ENCODE measurements at regions not wholly inside any gene's neighbourhood (a gene's known extent, or its start where the extent isn't known, plus 50 kb on each side); places are given as distances from the start of the nearest gene placed in this dataset.

DNA sequence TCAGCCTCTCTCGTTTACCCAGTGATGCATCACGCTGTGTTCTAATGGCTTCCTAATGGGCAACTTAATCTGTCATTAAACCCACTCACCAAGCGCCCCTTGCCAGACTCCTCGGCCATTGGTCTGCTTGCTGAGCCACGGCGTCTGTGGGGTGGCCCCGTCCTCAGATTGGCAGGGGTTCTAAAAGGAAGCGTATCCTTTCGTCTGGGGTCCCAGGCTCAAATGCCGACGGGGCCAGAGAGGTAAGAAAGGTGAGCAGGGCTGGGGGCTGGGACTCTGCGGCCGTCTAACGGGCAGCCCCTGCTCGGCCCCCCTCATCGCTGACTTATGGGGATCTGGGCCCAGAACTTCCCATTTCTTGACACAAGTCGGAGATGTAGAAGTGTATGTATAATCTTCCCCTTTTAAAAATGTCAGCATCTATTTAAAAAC lies 315.1 kb upstream of the PROK2 start:
- DNase-seq (ENCODE audit: low read depth, low spot score) = no peak
- no peak overlapping the region for H3K27ac ChIP-seq

DNA sequence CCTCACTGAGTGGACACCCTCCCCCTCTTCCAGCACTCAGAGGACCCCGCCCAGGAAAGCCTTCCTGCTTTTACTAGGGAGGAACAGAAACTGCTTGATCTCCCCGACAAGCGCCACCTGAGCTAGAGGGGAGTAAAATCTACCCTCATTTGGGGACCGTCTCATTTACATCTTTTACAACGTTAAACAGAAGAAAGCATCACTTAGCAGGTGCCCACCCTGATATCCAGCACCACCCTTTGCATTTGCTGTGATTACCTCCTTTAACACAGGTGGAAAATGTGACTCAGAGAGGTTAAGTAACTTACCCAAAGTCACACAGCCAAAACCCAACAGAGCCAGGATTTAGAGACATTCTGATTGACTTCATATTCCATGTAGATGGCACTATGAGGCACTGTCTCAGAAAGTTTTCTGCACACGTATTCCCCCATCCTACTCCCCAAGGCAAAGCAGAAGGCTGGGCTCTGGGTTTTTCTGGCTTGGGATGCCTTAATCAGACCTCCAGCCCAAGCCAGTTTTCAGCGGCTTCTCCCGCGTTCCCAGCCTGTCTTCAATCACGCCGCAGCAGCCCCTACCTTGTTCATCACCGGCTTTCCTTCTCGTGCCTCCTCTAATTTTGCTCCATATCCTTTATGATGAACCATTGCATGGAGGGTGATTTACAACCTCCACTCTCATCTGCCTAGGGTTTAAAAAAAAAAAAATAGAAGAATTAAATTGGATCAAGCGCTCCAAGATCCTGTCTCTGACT lies 314.6 kb upstream of the PROK2 start:
- DNase-seq (ENCODE audit: low read depth, low spot score) = no peak
- H3K27ac ChIP-seq = no peak overlapping the region

DNA sequence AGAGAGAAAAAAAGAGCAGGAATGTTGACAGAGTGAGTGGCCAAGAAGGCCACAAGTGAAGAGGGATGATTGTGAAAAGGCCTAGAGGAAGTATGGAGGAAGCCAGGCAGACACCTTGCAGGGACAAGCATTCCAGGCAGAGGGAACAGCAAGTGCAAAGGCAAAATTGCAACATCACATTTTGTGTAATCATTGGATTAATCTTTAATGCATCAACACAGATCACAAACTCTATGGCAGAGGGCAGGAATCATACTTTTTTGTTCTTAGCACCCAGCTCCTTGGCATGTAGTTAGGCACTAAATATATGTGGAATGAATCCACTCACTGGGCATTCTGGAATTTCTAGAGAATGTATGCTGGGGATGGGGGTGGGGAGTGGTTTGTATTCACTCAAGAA lies 312.1 kb upstream of the PROK2 start:
- H3K27ac ChIP-seq = no peak overlapping the region

DNA sequence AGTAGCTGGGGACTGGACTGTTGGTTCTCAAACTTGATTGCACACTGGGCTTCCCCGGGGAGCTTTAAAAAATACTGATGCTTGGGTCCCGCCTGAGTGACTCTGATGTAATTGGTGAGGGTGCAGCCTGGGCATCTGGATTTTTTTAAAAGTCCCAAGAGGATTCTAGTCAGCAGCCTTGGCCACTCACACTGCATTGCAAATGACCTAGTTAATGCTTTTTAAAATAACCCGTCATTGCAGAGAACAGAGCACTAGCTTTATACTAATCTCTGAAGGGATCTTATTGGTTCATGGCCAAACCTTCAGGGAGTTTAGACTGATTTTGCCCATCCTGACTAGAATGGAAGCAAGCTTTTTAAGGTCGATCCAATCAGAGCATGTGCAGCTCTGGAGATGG lies 310.6 kb upstream of the PROK2 start:
- DNase-seq (ENCODE audit: low read depth, low spot score) = no peak
- no peak overlapping the region for H3K27ac ChIP-seq

More for the DNA sequence above, 312.1 kb upstream of the PROK2 start:
- no peak for DNase-seq (ENCODE audit: low read depth, low spot score)

DNA sequence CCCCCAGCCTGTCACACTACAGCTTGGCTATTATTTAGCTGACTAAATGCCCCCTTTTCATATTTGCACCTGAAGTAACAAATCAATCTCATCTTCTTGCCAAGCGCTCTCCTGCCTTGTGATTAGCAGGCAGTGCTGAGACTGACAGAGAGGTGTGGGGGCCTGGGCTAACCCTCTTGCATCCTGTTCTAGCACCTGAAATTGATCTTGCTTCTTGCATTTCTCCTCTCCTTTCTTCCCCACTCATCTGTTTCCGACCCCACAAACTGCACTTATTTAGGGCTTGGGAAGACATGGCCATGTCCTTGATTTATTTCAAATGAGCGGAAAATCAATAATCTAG lies 309.0 kb upstream of the PROK2 start:
- DNase-seq (ENCODE audit: low read depth, low spot score) = no peak
- no peak overlapping the region for H3K27ac ChIP-seq

DNA sequence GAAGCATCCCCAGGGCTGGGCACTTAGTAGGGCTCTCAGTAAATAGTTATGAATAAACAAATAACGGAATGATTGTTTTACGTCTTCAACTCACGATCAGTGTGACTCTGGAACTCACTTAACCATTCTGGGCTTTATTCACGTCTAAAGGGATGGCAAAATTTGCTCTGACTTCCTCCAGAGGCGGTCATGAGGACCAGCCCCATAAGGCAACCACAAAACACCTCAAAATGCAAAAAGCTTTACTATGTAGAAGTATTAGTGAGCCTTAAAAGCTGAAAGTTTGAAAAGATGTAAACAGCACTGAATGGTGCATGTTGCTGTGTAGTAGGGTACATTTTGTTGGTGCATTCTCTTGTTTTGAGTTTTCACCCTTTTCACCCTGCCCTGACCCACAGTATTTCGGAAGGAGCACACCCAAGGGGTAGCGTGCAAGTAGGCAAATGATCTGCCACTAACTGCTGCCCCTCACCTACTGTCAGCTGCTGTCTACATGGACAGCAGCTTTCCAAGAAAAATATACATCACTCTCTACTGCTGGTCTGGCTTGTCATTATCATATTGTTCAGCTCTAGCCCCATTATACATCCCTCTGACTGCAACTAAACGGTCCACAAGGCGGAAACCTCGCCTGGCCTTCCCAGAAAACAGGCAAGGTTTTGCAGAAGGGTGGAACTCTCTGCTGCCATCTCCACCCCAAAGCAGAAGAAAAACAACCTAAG lies 308.5 kb upstream of the PROK2 start:
- H3K27ac ChIP-seq = no peak overlapping the region
- DNase-seq (ENCODE audit: low read depth, low spot score) = no peak

DNA sequence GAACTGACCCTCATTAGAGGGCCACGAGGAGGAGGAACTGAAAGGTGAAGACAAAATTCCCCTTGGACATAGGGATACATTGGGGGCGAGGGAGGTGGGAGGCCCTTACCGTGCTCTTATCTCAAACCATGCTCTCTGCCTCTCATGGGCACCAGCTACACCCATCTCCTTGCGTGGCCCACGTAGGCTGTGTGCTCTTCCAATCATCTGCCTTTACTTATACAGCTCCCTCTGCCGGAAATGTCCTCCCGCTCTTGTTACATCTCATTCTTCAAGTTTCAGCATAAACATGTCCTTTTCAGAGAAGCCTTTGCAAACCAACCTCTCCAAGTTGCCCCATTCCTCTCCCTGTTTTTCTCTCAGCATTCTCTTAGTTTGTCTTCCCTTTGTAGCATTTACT lies 307.8 kb upstream of the PROK2 start:
- no peak overlapping the region for H3K27ac ChIP-seq
- no peak for DNase-seq (ENCODE audit: low read depth, low spot score)

DNA sequence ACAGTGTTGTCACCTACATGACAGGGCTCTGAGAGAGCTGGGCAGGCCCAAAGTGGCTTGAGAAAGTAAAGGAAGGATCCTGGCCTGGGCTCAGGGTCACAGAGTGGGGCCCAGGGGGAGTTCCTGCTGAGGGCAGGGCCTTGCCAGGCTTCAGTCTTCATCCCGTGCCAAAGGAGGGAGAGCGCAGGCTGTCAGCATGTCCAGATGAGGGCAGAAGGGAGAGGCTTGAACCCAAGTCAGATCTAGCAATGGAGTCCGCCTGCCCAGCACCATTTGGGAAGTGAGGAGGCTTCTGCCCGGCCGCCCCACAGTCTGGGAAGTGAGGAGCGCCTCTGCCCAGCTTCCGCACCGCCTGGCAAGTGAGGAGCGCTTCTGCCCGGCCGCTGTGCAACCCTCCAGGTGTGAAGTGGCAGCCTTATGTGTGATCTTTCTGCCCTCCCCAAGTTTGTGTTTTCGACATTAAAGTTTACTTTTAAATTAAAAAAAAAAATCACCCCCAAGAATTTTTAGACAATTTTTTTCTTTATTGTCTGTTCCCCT lies 303.6 kb upstream of the PROK2 start:
- DNase-seq (ENCODE audit: low read depth, low spot score) = no peak
- H3K27ac ChIP-seq = no peak overlapping the region

DNA sequence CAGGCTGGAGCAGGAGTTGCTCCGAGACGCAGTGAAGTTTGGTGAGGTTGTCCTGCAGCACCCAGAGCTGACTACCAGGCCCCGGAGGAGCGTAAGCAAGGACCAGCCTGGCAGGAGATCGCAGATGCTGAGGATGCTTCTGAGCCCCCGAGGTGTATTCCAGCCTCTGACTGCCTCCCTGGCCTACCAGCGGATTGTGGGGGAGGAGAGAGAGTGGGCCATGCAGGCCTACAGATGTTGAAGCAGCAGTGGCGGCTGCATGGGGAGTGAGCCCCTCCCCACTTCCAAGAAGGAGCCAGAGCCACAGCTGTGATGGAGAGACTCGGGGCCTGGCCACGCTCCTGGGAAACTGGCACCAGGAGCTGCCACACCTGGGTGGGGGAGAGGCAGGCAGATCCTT lies 302.5 kb upstream of the PROK2 start:
- H3K27ac ChIP-seq = no peak overlapping the region

DNA sequence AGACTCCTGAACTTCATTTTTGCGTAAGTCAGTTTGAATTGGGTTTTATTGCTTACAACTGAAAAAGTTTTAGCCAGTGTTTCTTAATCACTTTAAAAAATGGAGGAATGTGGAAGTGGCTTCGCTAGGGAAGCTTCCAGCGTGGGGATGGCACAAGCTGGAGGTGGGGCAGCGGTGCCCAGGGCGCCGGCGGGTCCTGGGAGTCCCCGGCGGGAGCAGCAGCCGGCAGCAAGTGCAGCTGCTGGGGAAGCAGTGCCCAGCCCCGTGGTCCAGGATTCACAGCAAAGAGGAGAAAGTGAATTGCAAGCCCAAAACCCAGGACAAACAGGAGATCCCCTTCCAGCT lies 301.8 kb upstream of the PROK2 start:
- DNase-seq (ENCODE audit: low read depth, low spot score) = no peak
- no peak overlapping the region for H3K27ac ChIP-seq

More for the DNA sequence above, 302.5 kb upstream of the PROK2 start:
- DNase-seq (ENCODE audit: low read depth, low spot score) = no peak

DNA sequence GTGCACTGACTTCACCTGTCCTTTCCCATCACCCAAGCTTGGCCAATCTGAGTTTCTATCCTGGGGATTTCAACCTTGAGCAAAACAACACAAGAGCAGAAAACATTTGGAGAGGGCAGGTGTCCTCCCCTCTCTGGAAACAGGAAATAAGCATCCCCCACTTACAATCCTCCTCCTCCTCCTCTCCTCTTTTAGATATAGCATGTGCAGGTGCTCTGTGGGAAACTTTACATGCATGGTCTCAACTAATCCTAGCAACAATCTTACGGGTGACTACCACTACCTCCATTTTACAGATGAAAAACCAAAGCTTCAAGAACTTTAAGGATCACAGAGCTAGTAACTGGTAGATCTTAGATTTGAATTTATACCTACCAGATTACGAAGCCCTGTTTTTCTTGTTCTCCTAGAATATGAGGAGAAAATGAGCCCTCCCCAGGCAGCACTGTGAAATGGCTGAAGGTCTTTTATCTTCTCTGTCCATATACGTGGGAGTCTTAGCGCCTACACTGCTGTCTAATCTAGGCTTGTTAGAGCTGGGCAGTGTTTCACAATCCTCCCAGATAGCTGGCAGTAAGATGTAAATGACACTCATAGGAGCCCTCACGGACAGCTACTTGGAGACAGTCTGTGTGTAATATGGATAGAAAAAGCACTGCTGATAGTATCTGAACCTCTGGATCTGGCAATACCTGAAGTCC lies 301.2 kb upstream of the PROK2 start:
- no peak overlapping the region for H3K27ac ChIP-seq
- no peak for DNase-seq (ENCODE audit: low read depth, low spot score)

DNA sequence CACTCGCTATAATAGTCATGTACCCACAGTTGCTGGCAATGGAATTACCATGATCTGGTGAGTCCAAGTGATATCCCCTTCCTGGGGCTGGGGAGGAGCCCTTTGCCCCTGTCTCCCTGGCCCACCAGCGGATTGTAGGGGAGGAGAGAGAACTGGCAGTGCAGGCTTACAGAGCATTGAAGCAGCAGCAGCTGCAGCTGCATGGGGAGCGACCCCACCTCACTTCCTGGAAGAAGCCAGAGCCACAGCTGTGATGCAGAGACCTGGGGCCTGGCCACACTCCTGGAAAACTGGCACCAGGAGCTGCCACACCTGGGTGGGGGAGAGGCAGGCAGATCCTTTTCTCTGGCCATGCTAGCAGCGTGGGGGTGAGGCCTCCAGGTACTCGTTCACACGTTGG lies 300.1 kb upstream of the PROK2 start:
- DNase-seq (ENCODE audit: low read depth, low spot score) = no peak
- no peak overlapping the region for H3K27ac ChIP-seq

DNA sequence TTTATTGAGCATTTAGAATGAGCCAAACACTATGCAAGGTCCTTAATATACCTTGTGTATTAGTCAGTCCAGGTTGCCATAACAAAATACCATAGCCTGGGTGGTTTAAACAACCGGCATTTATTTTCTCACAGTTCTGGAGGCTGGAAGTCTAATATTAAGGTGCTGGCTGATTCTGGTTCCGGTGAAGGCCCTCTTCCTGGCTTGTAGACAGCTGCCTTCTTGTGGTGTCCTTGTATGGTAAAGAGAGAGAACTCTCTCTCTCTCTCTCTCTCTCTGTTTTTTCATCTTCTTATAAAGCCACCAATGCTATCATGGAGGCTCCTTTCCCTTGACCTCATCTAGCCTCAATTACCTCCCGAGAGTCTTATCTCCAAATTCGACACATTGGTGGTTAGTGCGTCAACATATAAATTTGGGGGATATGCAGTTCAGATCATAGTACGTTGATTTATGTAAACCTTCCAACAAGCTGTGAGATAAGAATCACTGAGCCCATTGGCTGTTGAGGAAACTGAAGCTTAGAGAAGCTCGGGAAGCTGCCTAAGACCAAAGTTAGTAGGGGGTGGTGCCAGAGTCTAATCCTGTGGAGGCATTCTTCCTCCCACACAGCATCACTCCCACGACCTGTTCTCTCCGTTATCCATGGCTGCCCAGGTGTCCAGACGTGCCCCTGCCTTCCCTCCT lies 298.0 kb upstream of the PROK2 start:
- DNase-seq (ENCODE audit: low read depth, low spot score) = no peak
- H3K27ac ChIP-seq = no peak overlapping the region

DNA sequence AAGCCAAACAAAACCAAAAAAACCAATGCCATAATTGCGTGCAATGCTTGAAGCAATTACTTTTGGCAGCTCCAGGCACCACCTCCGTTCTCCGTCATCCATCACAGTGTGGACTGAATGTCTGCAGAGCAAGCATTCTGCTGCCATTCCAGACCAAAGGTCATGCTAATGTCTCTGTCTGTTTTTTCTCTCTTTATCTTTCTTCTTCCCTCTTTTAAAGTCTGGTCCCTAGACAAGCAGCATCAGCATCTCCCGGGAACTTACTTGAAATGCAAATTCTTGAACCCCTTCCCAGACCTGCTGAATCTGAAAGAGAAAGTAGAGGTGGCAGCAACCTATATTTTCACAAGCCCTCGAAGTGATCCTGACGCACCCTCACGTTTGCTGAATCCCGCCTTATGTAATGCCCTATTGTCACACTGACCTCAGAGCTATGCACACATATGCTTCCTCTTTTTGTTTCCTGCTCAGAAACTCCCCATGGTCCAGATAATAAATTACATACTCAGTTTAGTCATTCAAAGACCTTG lies 297.3 kb upstream of the PROK2 start:
- no peak overlapping the region for H3K27ac ChIP-seq
- no peak for DNase-seq (ENCODE audit: low read depth, low spot score)

DNA sequence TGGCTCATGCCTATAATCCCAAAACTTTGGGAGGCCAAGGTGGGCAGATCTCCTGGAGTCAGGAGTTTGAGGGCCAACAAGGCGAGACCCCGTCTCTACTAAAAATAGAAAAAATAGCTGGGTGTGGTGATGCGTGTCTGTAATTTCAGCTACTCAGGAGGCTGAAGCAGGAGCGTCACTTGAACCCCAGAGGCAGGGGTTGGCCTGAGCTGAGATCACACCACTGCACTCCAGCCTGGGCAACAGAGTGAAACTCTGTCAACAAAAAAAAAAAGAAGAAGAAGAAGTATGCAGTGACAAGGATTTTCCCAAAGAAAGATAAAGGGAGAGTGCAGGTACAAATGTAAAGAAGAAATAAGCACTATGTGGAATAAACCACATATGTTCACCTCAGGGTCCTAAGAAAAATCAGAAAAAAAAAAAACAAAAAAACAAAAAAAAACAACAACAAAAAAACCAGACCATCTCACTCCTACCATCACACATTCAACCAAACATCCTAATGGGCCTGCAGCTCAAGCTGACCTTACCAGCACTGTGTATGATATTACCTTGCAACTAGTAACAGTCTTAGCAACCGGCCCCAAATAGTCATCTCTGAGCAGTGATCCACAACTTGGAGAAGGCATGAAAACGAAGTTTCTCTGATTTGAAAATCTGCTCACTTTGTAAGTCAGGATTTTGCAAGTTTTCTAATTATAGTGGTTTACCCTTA lies 296.7 kb upstream of the PROK2 start:
- H3K27ac ChIP-seq = no peak overlapping the region
- DNase-seq (ENCODE audit: low read depth, low spot score) = no peak

DNA sequence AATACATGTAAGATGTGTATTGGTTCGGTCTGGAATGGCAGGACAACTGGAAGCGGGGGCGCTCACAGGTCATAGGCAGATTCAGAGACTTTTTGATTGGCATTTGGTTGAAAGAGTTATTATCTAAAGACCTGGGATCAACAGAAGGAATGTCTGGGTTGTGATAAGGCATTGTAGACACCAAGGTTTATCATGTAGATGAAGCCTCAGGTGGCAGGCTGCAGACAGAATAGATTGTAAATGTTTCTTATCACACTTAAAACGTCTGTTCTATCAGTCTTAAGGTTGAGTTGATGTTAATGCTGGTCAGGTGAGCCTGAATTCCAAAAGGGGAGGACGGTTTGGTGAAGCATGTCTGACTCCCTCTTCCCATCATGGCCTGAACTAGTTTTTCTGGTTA lies 295.9 kb upstream of the PROK2 start:
- no peak overlapping the region for H3K27ac ChIP-seq
- no peak for DNase-seq (ENCODE audit: low read depth, low spot score)

DNA sequence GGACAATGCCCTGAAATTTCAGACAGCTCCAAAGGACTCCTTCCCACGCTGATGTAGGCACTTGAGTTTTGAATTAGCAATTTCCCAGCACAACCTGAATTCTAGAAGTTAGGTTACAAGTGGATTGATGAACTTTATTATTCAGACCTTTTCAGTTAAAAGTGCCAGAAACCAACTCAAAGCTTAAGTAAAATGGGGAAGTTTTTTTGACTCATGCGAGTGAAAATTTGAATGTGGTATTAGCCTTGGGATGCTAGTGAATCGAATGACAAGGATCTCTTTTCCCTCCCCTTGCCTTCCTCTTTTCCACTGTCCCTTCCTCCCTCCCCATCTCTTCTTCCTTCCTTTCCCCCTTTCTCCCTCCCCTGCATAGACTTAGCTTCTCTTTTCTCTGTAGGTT lies 295.1 kb upstream of the PROK2 start:
- DNase-seq (ENCODE audit: low read depth, low spot score) = no peak
- H3K27ac ChIP-seq = no peak overlapping the region

DNA sequence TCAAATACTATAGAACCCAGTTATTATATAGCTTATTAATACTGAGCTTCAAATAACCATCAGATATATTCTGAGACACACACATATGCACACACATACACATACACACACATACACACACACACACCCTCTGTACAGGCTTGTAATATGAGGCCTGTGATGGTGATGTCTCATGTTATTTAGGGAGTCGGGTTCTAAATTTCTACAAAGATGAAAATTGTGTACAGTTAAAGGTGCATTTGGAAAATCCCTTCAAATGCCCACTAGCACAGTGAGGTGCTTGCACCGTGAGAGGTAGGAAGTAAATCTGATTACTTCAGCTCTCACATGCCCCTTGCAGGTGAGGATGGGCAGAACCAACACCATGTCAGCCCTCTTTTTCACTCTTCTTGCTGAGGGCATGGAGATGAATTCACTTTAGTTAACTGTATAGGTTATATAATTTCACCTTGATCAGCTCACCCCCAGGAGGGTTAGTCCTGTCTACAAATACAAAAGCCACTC lies 294.5 kb upstream of the PROK2 start:
- no peak for DNase-seq (ENCODE audit: low read depth, low spot score)
- H3K27ac ChIP-seq = no peak overlapping the region

DNA sequence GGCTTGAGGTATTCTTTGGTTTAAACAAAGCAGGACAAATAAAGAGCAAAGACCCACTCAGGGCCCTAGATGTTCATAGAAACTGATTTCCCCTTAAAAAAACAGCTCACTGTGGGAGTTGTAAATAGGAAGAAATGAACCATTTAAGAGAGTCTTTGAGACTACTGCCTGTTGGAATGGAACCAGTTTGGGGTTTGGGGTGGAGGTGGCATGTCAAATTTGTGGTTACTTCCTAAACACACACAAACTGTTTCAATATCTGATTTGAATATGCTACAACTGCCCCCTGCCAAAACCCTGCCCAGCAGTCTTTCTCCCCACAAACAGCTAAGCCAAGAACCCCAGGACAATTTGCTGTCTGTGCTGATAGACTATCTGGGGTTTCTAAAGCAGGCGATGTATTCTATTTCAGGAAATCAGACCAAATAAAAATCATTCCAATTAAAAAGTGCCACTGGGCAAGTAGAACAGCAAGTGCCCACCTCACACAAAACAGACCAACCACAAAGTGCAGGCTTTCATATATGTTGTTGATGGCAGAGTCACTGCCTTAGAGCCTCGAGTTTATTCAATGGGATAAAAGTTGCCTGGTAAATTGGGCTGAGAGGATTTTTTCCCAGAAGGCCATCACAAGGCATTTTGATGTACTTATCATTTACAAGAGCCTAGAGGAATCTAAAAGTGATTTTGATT lies 293.9 kb upstream of the PROK2 start:
- no peak overlapping the region for H3K27ac ChIP-seq

More for the DNA sequence above, 293.9 kb upstream of the PROK2 start:
- no peak for DNase-seq (ENCODE audit: low read depth, low spot score)
